GM12892 (cell line): ENCODE measurements at regions not wholly inside any gene's neighbourhood (a gene's known extent, or its start where the extent isn't known, plus 50 kb on each side); places are given as distances from the start of the nearest gene placed in this dataset.

Experiments
- POLR2AphosphoS5 ChIP-seq: IDR thresholded peaks from 2 replicates; pipeline ENCODE4 v1.6.1; 2011; ENCODE audit warnings: low read depth, low read length, control low read depth
- TAF1 ChIP-seq: IDR thresholded peaks from 2 replicates; pipeline ENCODE4 v1.6.1; 2011; ENCODE audit warnings: low read depth, mild to moderate bottlenecking, control low read depth, low read length, borderline replicate concordance

DNA sequence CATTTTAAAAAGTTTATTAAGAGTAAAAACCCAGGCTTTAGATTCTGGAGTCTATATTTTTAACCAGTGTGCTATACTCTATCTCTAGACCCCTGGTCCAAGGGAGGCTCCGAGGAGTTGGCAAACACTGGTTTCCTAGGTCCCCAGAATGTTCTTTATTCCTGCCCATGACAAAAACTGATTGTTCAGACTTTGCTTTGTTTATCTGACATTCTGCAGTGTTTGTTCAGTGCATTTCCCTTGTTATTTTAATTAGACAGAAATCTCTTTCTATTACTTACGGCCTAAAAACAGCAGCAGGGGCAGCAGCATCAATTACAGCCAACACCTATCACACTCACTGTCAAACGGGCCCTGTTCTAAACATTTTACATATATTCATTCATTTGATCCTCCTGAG, 2011.6 kb upstream of the WWC1 start:
- TF ChIP-seq TAF1 = no peak
- no peak for TF ChIP-seq POLR2AphosphoS5
